ENCODE measurements at regions not wholly inside any gene's neighbourhood (a gene's known extent, or its start where the extent isn't known, plus 50 kb on each side); places are given as distances from the start of the nearest gene placed in this dataset.

- peak; percentile 51 to 57 for DNase-seq (ENCODE audit: low read depth in 2 of 2)
These were observed 54.7 kb upstream of the SYPL1 start for GRCh38 chr7:106166651-106167342.

DNA sequence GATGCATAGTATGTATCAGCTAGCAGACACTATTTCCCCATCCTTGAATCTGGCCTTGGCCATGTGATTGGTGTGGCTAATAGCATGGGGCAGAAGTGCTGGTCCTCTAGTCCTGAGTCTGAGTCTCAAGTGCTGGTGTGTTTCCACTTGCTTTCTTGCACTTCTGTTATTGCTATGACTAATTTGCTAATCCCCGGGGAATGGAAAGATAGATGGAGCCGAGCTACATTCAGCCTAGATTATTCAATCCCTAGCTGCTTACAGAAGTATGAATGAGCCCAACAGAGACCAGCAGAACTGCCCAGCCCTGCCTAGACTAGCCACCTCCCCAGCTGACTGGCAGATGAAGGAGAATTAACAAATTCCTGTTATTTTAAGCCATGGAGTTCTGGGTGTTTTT, 53.2 kb upstream of the SYPL1 start:
- peak; percentile 41 to 44 for DNase-seq (ENCODE audit: low read depth in 2 of 2)

DNA sequence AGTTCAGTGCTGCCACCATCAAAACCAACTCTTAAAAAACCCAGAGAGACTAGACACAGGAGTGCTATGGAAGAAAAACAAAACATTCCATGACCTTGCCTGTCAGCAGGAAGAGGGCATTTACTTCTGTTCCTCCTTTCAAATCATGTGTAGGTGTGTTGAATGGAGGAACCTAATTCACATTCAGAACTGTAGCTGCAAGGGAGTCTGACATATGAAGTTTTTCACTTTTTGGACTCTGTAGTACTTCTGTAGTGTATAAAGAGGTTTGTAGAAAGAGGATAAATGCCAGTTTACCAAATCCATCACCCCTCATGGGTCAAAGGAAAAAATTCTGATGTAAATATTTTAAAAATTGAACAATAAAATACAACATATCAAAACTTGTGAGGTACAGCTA, 51.1 kb upstream of the SYPL1 start:
- no peak for DNase-seq (ENCODE audit: low read depth in 2 of 2)

All from fibroblast of skin of left quadriceps (primary cell).